GM10266 (cell line): ENCODE measurements at regions not wholly inside any gene's neighbourhood (a gene's known extent, or its start where the extent isn't known, plus 50 kb on each side); places are given as distances from the start of the nearest gene placed in this dataset.
A peak's percentile ranks its signal among the peaks of the same experiment; 100 is the strongest.
"Not testable (repeated sequence)": the region's sequence is repeated elsewhere in the genome, so short reads cannot be mapped to it uniquely, and the experiment has no call there.

Experiments used
- DNase-seq: peaks from one replicate; pipeline ENCODE4 v3.0.0; 2012; ENCODE audit errors: extremely low spot score
- TF ChIP-seq, protein P1 (sequence below): IDR thresholded peaks from 2 replicates; pipeline ENCODE4 v1.5.1; 2012; ENCODE audit warnings: mild to moderate bottlenecking, low read depth; ENCODE audit not compliant: control insufficient read depth, insufficient read depth; ENCODE audit errors: missing control alignments

DNA sequence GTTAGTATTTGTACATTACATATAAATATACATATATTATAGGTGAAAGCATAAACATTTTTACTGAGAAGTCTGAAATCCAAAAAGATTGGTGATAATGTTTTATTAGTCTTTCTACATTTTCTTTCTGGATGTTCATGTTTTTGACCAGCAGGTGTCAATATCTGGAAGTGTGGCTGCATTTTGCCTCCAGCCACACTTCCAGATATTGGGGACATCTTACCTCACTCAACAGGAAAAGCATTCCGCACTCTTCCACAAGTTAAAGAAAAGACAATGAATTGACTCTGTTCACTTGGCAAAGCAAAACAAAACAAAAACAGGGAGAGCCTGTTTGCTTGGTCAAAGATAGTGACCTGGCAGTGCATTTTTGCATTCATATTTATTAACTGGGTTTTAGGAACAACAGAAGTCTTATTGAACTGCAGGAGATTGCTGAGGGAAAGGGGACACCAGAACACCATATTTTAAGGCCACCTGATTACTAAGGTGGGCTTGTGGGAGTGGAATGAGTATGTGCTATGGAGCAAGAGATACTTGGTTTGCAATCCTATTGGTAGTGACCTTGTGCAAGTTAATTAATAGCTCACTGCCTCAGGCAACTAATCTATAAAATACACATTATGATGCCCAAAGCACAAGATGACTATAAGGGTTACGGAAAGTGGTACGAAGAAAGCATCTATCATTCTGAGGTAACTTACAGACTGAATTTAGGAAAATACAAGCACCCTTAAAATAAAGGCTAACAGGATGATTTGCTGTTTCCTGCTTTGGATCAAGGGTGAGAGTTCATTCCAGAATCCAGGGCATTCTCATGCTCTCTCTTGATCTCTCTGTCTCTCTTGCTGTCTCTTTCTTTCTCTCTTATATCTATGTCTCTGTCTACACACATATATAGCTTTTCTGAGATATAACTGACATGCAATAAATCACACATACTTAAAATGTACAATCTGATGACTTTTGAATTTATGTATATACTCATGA lies 389.9 kb upstream of the EMCN start:
- DNase-seq: no peak
- TF ChIP-seq, protein P1, sequence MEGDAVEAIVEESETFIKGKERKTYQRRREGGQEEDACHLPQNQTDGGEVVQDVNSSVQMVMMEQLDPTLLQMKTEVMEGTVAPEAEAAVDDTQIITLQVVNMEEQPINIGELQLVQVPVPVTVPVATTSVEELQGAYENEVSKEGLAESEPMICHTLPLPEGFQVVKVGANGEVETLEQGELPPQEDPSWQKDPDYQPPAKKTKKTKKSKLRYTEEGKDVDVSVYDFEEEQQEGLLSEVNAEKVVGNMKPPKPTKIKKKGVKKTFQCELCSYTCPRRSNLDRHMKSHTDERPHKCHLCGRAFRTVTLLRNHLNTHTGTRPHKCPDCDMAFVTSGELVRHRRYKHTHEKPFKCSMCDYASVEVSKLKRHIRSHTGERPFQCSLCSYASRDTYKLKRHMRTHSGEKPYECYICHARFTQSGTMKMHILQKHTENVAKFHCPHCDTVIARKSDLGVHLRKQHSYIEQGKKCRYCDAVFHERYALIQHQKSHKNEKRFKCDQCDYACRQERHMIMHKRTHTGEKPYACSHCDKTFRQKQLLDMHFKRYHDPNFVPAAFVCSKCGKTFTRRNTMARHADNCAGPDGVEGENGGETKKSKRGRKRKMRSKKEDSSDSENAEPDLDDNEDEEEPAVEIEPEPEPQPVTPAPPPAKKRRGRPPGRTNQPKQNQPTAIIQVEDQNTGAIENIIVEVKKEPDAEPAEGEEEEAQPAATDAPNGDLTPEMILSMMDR: peak; percentile 25

DNA sequence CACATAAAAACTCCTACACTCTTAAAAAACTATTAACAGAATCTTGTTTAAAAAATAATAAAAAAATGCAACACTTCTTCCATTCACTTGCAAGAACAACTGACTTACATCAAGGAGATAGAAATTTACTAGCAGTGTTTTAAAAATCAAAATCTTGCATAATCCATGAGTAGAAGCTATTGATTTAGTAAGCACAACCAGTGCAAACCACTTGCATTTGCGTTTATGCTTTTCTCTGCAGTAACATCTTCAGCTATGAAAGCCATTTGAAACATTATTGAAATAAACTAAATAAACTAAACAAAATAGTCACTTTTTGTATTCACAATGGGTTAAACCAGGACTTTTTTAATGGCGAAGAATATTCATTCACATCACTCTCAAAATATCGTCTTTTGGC lies 389.2 kb upstream of the EMCN start:
- TF ChIP-seq, protein P1: no peak
- DNase-seq: no peak

DNA sequence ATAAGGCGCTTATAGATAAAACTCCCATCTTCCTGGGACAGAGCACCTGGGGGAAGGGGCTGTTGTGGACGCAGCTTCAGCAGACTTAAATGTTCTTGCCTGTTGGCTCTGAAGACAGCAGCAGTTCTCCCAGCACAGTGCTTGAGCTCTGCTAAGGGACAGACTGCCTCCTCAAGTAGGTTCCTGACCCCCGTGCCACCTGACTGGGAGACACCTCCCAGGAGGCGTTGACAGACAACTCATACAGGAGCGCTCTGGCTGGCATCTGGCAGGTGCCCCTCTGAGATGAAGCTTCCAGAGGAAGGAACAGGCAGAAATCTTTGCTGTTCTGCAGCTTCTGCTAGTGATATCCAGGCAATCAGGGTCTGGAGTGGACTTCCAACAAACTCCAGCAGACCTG lies 383.1 kb upstream of the EMCN start:
- not testable (repeated sequence) for DNase-seq

DNA sequence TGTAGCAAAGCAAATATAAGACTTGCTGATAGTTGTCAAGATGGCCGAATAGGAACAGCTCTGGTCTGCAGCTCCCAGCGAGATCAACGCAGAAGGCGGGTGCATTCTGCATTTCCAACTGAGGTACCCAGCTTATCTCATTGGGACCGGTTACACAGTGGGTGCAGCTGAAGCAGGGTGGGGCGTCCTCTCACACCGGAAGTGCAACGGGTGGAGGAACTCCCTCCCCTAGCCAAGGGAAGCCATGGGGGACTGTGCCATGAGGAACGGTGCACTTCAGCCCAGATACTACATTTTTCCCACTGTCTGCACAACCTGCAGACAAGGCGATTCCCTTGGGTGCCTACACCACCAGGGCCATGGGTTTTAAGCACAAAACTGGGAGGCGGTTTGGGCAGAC lies 382.3 kb upstream of the EMCN start:
- no peak for DNase-seq
- TF ChIP-seq, protein P1: no peak

DNA sequence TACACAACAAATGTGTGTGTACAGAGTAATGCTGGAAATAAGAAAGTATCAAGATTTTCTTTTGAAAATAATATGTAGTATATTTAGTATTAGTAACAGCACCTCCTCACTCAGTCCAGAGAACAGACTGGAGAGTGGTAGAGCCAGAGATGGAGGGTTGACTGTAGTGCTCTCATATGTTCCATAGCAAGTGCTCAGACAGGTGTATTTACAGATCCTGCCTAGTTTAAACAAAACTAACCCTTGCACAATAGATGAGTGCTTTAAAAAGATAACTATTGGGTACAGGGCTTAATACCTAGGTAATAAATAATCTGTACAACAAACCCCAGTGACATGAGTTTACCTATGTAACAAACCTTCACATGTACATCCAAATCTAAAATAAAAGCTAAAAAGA lies 381.0 kb upstream of the EMCN start:
- DNase-seq: no peak
- TF ChIP-seq, protein P1: no peak

DNA sequence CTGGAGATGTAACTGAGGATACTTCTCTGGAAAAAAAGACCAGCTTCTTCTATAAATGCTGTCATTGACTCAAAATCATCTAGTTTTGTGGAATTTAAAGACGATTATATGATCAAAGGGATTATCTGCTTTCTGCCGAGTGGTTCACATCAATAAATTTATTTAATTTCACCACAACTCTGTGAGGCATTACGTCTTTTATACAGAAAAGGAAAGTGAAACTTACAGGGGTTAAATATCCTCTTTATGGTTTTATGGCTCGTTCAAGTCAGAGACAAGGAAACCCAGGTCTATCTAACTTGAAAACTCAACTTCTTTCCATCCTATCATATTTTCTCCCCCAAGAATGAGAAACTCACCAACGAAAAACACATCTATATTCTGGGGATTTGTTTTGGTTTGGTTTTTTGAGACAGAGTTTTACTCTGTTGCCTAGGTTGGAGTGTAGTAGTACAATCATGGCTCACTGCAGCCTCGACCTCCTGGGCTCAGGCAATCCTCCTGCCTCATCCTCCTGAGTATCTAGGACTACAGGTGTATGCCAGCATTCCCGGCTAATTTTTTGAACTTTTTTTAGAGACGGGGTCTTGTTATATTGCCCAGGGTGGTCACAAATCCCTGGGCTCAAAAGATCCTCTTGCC lies 377.9 kb upstream of the EMCN start:
- DNase-seq: peak; percentile 18
- TF ChIP-seq, protein P1: no peak

DNA sequence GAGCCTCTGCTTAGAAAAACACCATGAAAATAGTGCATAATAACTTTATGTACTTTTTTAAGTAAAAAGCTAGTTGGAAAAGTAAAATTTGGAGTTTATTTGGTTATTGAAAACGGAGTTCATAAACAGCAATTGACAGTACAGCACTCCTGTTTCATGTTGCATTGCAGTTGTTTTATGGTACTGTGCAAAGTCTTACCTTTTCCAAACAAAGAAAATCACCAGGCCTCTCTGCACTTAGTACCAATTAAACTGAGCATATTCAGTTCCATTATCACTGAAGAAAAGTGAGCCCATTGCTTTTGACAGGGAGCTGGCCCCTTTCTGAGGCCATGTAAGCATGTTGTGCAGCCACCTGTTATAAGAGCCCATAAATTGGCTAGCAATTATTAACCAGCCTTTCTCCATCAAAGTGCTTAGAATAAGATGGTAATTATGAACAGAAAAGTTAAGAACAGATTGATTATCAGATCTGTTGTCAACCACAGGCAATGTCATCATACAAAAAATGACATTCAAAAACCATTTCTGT lies 376.6 kb upstream of the EMCN start:
- no peak for DNase-seq
- TF ChIP-seq, protein P1: no peak
